ENCODE measurements at regions not wholly inside any gene's neighbourhood (a gene's known extent, or its start where the extent isn't known, plus 50 kb on each side); places are given as distances from the start of the nearest gene placed in this dataset.

DNA sequence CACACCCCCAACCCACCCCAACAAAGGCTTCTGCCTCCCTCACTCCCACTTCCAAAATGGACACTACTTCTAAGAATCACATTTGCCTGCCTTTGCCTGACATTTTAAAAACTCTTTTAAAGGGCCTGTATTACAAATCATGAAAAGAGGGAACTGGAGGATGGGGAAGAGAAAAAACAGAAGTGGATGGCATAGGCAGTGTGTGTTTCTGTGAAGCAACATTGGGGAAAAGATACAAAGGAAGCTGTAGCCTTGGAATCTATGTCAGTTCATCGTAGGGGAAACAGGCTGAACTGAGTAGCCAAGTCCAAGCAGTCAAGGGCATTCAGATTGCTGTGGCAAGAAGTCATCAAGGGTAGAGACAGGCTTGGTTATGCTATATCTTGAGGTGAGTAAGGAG, 273.9 kb downstream of the BTG1 start:
- DNase-seq (ENCODE audit: extremely low read depth, low read depth): no peak
- TF ChIP-seq, protein P1, sequence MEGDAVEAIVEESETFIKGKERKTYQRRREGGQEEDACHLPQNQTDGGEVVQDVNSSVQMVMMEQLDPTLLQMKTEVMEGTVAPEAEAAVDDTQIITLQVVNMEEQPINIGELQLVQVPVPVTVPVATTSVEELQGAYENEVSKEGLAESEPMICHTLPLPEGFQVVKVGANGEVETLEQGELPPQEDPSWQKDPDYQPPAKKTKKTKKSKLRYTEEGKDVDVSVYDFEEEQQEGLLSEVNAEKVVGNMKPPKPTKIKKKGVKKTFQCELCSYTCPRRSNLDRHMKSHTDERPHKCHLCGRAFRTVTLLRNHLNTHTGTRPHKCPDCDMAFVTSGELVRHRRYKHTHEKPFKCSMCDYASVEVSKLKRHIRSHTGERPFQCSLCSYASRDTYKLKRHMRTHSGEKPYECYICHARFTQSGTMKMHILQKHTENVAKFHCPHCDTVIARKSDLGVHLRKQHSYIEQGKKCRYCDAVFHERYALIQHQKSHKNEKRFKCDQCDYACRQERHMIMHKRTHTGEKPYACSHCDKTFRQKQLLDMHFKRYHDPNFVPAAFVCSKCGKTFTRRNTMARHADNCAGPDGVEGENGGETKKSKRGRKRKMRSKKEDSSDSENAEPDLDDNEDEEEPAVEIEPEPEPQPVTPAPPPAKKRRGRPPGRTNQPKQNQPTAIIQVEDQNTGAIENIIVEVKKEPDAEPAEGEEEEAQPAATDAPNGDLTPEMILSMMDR (IDR thresholded peaks at IDR 0.05; ENCODE audit: low read depth, low read length, missing control alignments): no peak
- no peak overlapping the region for H3K4me3 ChIP-seq (replicated peaks; ENCODE audit: low read depth, low read length)

DNA sequence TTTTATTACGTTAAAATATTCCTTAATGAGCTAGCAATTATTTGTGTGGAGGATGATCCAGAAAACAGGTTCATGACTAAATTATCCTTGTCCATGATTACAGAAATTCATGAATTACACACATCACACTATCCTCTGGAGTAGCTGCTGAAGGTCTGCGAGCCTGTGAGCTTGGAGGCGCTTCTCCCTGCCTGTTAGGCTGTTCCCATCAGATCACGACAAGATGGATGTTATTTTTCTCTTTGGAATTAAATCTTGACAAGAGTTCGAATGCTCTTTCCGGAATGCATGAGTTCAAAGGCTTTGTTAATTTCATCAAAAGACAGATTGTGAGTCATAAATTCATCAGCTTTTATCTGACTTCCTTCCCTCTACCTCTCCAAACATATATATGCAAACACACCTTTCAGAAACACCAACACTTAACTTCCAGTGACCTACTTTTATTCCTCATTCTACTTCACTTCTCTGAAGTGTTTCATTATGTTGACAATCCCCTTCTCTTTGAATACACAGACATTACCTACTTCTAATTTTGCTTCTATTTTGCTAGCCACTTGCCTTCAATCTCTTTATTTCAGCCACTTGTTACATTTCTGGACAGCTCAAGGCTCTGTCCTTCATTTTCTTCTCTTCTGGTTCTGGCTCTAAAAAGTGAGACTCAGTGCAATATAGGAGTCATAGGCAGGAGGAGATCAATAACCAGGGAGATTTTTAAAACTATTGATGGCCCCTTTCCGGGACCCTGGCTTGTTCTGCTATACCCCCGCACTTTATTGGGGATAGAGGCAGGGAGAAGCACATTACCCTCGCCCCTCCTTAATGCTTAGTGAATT, 274.6 kb downstream of the BTG1 start:
- DNase-seq (ENCODE audit: extremely low read depth, low read depth): no peak
- H3K4me3 ChIP-seq (replicated peaks; ENCODE audit: low read depth, low read length): no peak overlapping the region
- TF ChIP-seq, protein P1 (IDR thresholded peaks at IDR 0.05; ENCODE audit: low read depth, low read length, missing control alignments): no peak

DNA sequence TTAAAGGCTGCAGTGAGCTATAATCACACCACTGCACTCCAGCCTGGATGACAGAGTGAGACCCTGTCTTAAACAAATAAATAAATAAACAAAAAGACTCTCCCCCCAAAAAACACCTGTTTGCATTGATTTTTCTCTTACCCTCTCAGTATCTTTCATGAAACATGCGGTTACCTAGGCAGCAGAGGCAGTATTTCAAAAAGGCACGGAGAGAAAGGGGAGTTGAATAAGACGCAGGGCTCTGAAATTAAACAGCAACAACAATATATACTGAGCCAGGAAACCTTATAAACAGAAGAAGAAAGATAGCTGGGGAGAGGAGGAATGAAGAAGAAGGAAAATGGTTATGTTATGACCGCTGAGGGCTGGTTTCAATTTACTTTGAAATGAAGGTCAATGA, 277.6 kb downstream of the BTG1 start:
- DNase-seq (ENCODE audit: extremely low read depth, low read depth): no peak
- H3K4me3 ChIP-seq (replicated peaks; ENCODE audit: low read depth, low read length): no peak overlapping the region
- TF ChIP-seq, protein P1 (IDR thresholded peaks at IDR 0.05; ENCODE audit: low read depth, low read length, missing control alignments): no peak

DNA sequence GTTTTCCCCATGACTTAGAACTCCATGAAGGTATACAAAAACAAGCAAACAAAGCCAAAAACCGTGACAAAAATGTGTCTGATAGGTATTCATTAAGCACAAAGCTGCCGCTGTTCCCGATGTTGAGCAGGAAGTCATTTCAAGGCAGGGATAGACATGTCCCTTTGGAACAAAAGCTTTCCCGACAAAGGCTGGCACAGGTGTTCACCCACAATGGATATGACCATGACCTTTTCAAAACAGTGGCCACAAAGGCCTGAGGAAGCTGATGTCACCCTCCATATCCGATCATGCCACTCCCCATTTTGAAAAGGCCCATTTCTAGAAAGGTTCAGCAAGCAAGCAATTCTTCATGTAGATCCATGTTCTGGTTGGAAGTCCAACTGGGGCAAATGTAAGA, 279.1 kb downstream of the BTG1 start:
- TF ChIP-seq, protein P1 (IDR thresholded peaks at IDR 0.05; ENCODE audit: low read depth, low read length, missing control alignments): no peak
- no peak overlapping the region for H3K4me3 ChIP-seq (replicated peaks; ENCODE audit: low read depth, low read length)
- no peak for DNase-seq (ENCODE audit: extremely low read depth, low read depth)

DNA sequence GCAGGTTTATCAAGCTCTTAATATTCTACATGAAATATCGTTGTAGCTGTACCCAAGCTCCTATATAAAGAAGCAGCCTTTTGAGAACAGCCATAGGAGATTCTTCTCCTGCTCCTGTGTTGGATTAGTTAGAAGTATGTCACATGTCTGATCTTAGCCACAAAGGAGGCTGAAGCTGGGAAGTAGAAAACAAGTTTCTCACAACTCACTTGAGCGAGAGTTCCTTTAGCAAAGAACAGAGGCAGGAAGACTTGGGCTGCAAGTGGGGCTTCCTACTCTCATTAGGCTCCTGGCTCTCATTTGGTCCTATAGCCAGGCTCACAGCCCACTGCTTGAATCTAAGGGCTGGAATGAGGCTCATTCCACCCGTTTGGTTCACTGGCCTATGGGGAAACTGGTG, 281.9 kb downstream of the BTG1 start:
- DNase-seq (ENCODE audit: extremely low read depth, low read depth): no peak
- TF ChIP-seq, protein P1 (IDR thresholded peaks at IDR 0.05; ENCODE audit: low read depth, low read length, missing control alignments): no peak

DNA sequence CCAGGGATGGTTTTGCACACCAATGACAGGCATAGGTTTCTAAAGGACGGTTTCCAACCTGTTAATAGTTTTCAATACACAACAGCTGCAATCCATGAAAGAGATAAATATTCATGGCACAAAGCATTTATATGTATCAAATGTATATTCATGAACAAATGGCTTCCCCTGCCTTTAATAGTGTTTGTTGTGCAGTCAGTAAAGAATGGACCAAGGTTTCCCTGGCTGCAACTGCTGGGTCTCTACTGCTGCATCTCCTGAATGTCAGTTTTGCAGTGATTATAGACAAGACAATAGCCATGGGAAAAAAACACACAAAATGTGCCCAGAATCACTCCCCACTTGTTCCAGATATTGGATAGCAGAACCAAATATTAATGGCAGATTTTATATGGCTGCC, 284.1 kb downstream of the BTG1 start:
- TF ChIP-seq, protein P1 (IDR thresholded peaks at IDR 0.05; ENCODE audit: low read depth, low read length, missing control alignments): no peak
- no peak overlapping the region for H3K4me3 ChIP-seq (replicated peaks; ENCODE audit: low read depth, low read length)
- no peak for DNase-seq (ENCODE audit: extremely low read depth, low read depth)

More for the DNA sequence above, 281.9 kb downstream of the BTG1 start:
- H3K4me3 ChIP-seq (replicated peaks; ENCODE audit: low read depth, low read length): no peak overlapping the region

Data from HFF-Myc (cell line).